ENCODE measurements at regions not wholly inside any gene's neighbourhood (a gene's known extent, or its start where the extent isn't known, plus 50 kb on each side); places are given as distances from the start of the nearest gene placed in this dataset.

DNA sequence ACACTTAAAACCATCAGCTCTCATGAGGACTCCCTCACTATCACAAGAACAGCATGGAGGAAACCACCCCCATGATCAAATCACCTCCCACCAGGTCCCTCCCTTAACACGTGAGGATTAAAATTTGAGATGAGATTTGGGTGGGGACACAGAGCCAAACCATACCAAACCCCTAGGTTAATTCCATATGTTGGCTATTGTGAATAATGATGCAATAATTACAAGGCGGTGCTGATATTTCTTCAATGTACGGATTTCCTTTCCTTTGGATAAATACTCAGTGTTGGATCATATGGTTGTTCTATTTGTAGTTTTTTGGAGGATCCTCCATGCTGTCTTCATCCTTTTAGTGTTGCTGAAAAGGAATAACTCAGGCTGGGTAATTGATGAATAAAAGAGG is 652.1 kb upstream of the PKDCC start:
- intact Hi-C loops (cut with micrococcal nuclease; ENCODE audit: unreplicated experiment) = no loop called here
- POLR2A ChIA-PET = no interaction called here

DNA sequence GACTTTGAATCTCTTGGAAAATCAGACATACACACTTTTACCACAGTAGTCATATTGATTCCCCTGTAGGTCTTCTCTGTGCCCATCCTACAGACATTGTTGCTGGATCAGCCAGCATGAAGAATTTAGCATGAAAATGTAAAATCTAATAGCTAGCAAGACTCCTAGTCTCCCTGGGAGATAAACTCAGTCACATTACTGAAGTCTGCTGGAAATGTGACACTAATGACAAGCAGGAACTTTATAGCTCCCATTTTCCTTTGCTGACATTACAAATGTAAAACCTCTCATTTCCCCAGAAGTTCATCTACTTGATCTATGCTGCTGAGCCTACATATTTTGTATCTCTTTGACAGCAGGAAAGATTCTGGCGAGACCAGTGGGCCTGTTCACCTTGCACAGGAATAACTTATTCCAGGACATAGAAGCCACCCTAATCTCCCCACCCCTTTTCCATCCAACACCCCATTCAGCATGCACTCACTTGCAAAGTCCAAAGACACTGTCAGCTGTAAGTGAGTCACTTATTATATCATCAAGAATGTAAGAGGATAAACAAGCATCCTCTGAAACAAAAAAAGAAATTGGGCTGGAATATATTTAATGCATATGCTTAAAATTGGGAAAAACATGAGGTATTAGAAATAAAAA is 648.3 kb upstream of the PKDCC start:
- BruUV-seq (replicated peaks) = no TSS peak
- ChIA-PET CTCF (ENCODE audit: unreplicated experiment) (no interaction called here), POLR2A (interaction anchor here (0.5 to 0.6 kb wide), 2 partner anchors 218 to 223 kb away, joined by 3 read pairs; no protein-coding TSS in a partner anchor)
- intact Hi-C loops (cut with micrococcal nuclease; ENCODE audit: unreplicated experiment) = no loop called here
- H3K27ac ChIP-seq (ENCODE audit: low read depth, low read length, poor library complexity, severe bottlenecking) = no peak overlapping the region
- DNase-seq (ENCODE audit: low spot score) = no peak
- H3K36me3 ChIP-seq (ENCODE audit: insufficient read depth, low read length) = no peaks in the 10 kb centered on the region
- H3K9me2 ChIP-seq (ENCODE audit: insufficient read depth, low read length) = no peaks in the 10 kb centered on the region
- H3K9me3 ChIP-seq (ENCODE audit: low read length) = no peaks in the 10 kb centered on the region
- no peaks in the 10 kb centered on the region for H3K79me2 ChIP-seq (ENCODE audit: insufficient read depth, low read depth, low read length)
- H3K4me2 ChIP-seq (ENCODE audit: low read length) = no peak overlapping the region
- H3K4me1 ChIP-seq (ENCODE audit: insufficient read depth, low read length, poor library complexity, severe bottlenecking) = no peaks in the 10 kb centered on the region
- H4K20me1 ChIP-seq (ENCODE audit: insufficient read depth, low read length) = no peaks in the 10 kb centered on the region
- no peak overlapping the region for H2AFZ ChIP-seq (ENCODE audit: low read length)
- no peak for TF ChIP-seq EZH2phosphoT487 (IDR thresholded peaks at IDR 0.05; ENCODE audit: borderline replicate concordance, low read depth, low read length)
- TF ChIP-seq, protein P1, sequence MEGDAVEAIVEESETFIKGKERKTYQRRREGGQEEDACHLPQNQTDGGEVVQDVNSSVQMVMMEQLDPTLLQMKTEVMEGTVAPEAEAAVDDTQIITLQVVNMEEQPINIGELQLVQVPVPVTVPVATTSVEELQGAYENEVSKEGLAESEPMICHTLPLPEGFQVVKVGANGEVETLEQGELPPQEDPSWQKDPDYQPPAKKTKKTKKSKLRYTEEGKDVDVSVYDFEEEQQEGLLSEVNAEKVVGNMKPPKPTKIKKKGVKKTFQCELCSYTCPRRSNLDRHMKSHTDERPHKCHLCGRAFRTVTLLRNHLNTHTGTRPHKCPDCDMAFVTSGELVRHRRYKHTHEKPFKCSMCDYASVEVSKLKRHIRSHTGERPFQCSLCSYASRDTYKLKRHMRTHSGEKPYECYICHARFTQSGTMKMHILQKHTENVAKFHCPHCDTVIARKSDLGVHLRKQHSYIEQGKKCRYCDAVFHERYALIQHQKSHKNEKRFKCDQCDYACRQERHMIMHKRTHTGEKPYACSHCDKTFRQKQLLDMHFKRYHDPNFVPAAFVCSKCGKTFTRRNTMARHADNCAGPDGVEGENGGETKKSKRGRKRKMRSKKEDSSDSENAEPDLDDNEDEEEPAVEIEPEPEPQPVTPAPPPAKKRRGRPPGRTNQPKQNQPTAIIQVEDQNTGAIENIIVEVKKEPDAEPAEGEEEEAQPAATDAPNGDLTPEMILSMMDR (conservative IDR thresholded peaks at IDR 0.05; ENCODE audit: low read length) = no peak
- no peak overlapping the region for H3K4me3 ChIP-seq (ENCODE audit: low read depth, low read length, poor library complexity, severe bottlenecking)

More for the DNA sequence above, 652.1 kb upstream of the PKDCC start:
- no peak overlapping the region for H3K27ac ChIP-seq (ENCODE audit: low read depth, low read length, poor library complexity, severe bottlenecking)
- no peaks in the 10 kb centered on the region for H3K9me2 ChIP-seq (ENCODE audit: insufficient read depth, low read length)
- BruUV-seq (replicated peaks) = no TSS peak
- DNase-seq (ENCODE audit: low spot score) = no peak
- H3K4me3 ChIP-seq (ENCODE audit: low read depth, low read length, poor library complexity, severe bottlenecking) = no peak overlapping the region
- H3K4me1 ChIP-seq (ENCODE audit: insufficient read depth, low read length, poor library complexity, severe bottlenecking) = no peaks in the 10 kb centered on the region
- CTCF ChIA-PET (ENCODE audit: unreplicated experiment) = no interaction called here
- no peak overlapping the region for H2AFZ ChIP-seq (ENCODE audit: low read length)
- H3K79me2 ChIP-seq (ENCODE audit: insufficient read depth, low read depth, low read length) = no peaks in the 10 kb centered on the region
- TF ChIP-seq EZH2phosphoT487 (IDR thresholded peaks at IDR 0.05; ENCODE audit: borderline replicate concordance, low read depth, low read length) = no peak
- TF ChIP-seq, protein P1 (conservative IDR thresholded peaks at IDR 0.05; ENCODE audit: low read length) = no peak
- no peaks in the 10 kb centered on the region for H3K9me3 ChIP-seq (ENCODE audit: low read length)
- H3K36me3 ChIP-seq (ENCODE audit: insufficient read depth, low read length) = no peaks in the 10 kb centered on the region
- no peak overlapping the region for H3K4me2 ChIP-seq (ENCODE audit: low read length)
- H4K20me1 ChIP-seq (ENCODE audit: insufficient read depth, low read length) = no peaks in the 10 kb centered on the region

DNA sequence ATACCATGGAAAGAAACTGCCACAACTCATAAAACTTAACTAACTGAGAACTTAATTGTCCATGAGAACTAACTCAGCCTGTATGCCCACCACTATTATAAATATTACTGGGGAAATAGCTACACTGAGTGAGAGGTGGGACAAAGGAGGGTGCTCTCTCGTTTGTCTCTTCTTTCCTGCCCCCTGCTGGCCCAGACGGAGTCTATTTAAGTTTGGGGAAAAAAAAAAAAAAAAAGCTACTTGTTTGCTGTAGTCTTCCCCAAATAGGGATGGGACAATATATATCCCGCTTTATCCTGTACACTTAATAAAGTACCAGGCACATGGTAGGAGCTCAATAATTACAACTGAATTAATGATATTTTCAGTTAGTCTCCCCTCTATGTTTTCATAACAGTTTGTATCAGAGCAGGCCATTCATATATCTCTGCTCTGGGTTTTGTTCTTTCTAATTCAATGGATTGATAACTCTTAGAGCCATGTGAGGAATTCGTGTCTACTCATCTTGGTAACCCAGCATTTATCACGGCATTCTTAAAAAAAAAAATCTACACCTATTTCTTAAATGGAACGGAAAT is 647.6 kb upstream of the PKDCC start:
- CTCF ChIA-PET (ENCODE audit: unreplicated experiment) = no interaction called here
- H3K4me1 ChIP-seq (ENCODE audit: insufficient read depth, low read length, poor library complexity, severe bottlenecking) = no peaks in the 10 kb centered on the region
- H4K20me1 ChIP-seq (ENCODE audit: insufficient read depth, low read length) = no peaks in the 10 kb centered on the region
- no peaks in the 10 kb centered on the region for H3K36me3 ChIP-seq (ENCODE audit: insufficient read depth, low read length)
- DNase-seq (ENCODE audit: low spot score) = peak; percentile 20
- no TSS peak for BruUV-seq (replicated peaks)
- H3K9me2 ChIP-seq (ENCODE audit: insufficient read depth, low read length) = no peaks in the 10 kb centered on the region
- H3K9me3 ChIP-seq (ENCODE audit: low read length) = no peaks in the 10 kb centered on the region
- POLR2A ChIA-PET = interaction anchor here (0.6 to 0.8 kb wide), 2 partner anchors 62 to 219 kb away, joined by 3 read pairs; no protein-coding TSS in a partner anchor
- TF ChIP-seq, protein P1 (conservative IDR thresholded peaks at IDR 0.05; ENCODE audit: low read length) = peak; percentile 70
- no peak for TF ChIP-seq EZH2phosphoT487 (IDR thresholded peaks at IDR 0.05; ENCODE audit: borderline replicate concordance, low read depth, low read length)
- no peak overlapping the region for H2AFZ ChIP-seq (ENCODE audit: low read length)
- no peak overlapping the region for H3K4me2 ChIP-seq (ENCODE audit: low read length)
- no peak overlapping the region for H3K27ac ChIP-seq (ENCODE audit: low read depth, low read length, poor library complexity, severe bottlenecking)
- H3K4me3 ChIP-seq (ENCODE audit: low read depth, low read length, poor library complexity, severe bottlenecking) = no peak overlapping the region
- H3K79me2 ChIP-seq (ENCODE audit: insufficient read depth, low read depth, low read length) = no peaks in the 10 kb centered on the region
- intact Hi-C loops (cut with micrococcal nuclease; ENCODE audit: unreplicated experiment) = no loop called here
